ENCODE measurements at regions not wholly inside any gene's neighbourhood (a gene's known extent, or its start where the extent isn't known, plus 50 kb on each side); places are given as distances from the start of the nearest gene placed in this dataset.
A peak's percentile ranks its signal among the peaks of the same experiment; 100 is the strongest.
"Not testable (repeated sequence)": the region's sequence is repeated elsewhere in the genome, so short reads cannot be mapped to it uniquely, and the experiment has no call there.

- DNase-seq (ENCODE audit: low read depth in 4 of 4, low spot score in 2 of 4) = no peak
Observed at GRCh38 chr2:221931251-221931991, 359.3 kb upstream of the EPHA4 start.

- DNase-seq (ENCODE audit: low read depth in 4 of 4, low spot score in 2 of 4) = no peak
Observed at GRCh38 chr2:221929259-221929658, 357.2 kb upstream of the EPHA4 start.

GRCh38 chr2:221926327-221926726 is 354.2 kb upstream of the EPHA4 start:
- DNase-seq (ENCODE audit: low read depth in 4 of 4, low spot score in 2 of 4) = no peak

- no peak for DNase-seq (ENCODE audit: low read depth in 4 of 4, low spot score in 2 of 4)
Observed at GRCh38 chr2:221924576-221924975, 352.5 kb upstream of the EPHA4 start.

GRCh38 chr2:221915926-221916325 is 343.8 kb upstream of the EPHA4 start:
- no peak for DNase-seq (ENCODE audit: low read depth in 4 of 4, low spot score in 2 of 4)

- DNase-seq (ENCODE audit: low read depth in 4 of 4, low spot score in 2 of 4) = peak in 1 of 4 donors; percentile 10
Observed at GRCh38 chr2:221914334-221914880, 342.3 kb upstream of the EPHA4 start.

- DNase-seq (ENCODE audit: low read depth in 4 of 4, low spot score in 2 of 4) = no peak
Observed at GRCh38 chr2:221911890-221912289, 339.8 kb upstream of the EPHA4 start.

- no peak for DNase-seq (ENCODE audit: low read depth in 4 of 4, low spot score in 2 of 4)
Observed at GRCh38 chr2:221911321-221911720, 339.2 kb upstream of the EPHA4 start.

GRCh38 chr2:221908518-221908917 is 336.4 kb upstream of the EPHA4 start:
- no peak for DNase-seq (ENCODE audit: low read depth in 4 of 4, low spot score in 2 of 4)

GRCh38 chr2:221897718-221898117 is 325.6 kb upstream of the EPHA4 start:
- DNase-seq (ENCODE audit: low read depth in 4 of 4, low spot score in 2 of 4) = no peak

- no peak for DNase-seq (ENCODE audit: low read depth in 4 of 4, low spot score in 2 of 4)
Observed at GRCh38 chr2:221896505-221897151, 324.5 kb upstream of the EPHA4 start.

- no peak for DNase-seq (ENCODE audit: low read depth in 4 of 4, low spot score in 2 of 4)
Observed at GRCh38 chr2:221895366-221896121, 323.4 kb upstream of the EPHA4 start.

- no peak for DNase-seq (ENCODE audit: low read depth in 4 of 4, low spot score in 2 of 4)
Observed at GRCh38 chr2:221893501-221893900, 321.4 kb upstream of the EPHA4 start.

- not testable (repeated sequence) for DNase-seq (ENCODE audit: low read depth in 4 of 4, low spot score in 2 of 4)
Observed at GRCh38 chr2:221892006-221892405, 319.9 kb upstream of the EPHA4 start.

- DNase-seq (ENCODE audit: low read depth in 4 of 4, low spot score in 2 of 4) = no peak
Observed at GRCh38 chr2:221883976-221884375, 311.9 kb upstream of the EPHA4 start.

GRCh38 chr2:221876016-221876415 is 303.9 kb upstream of the EPHA4 start:
- DNase-seq (ENCODE audit: low read depth in 4 of 4, low spot score in 2 of 4) = no peak

- no peak for DNase-seq (ENCODE audit: low read depth in 4 of 4, low spot score in 2 of 4)
Observed at GRCh38 chr2:221874444-221874843, 302.3 kb upstream of the EPHA4 start.

GRCh38 chr2:221857719-221858118 is 285.6 kb upstream of the EPHA4 start:
- DNase-seq (ENCODE audit: low read depth in 4 of 4, low spot score in 2 of 4) = no peak

- DNase-seq (ENCODE audit: low read depth in 4 of 4, low spot score in 2 of 4) = no peak
Observed at GRCh38 chr2:221853297-221853696, 281.2 kb upstream of the EPHA4 start.

- no peak for DNase-seq (ENCODE audit: low read depth in 4 of 4, low spot score in 2 of 4)
Observed at GRCh38 chr2:221851531-221852045, 279.5 kb upstream of the EPHA4 start.

GRCh38 chr2:221850076-221850475 is 278.0 kb upstream of the EPHA4 start:
- DNase-seq (ENCODE audit: low read depth in 4 of 4, low spot score in 2 of 4) = no peak
